Body of pancreas (tissue), 4 donors: ENCODE measurements at regions not wholly inside any gene's neighbourhood (a gene's known extent, or its start where the extent isn't known, plus 50 kb on each side); places are given as distances from the start of the nearest gene placed in this dataset.

Source experiments
- ATAC-seq: fragments of 150-250 bp; one replicate; pipeline ENCODE4 v1.9.1; 2016
- DNase-seq, 4 donors: peaks; one replicate each; pipeline ENCODE4 v3.0.0-alpha.2; 2019
- H3K27ac ChIP-seq, 4 donors: fragments of 200-600 bp; sonication (generic); 1 replicate in 3 of 4; 2 replicates in 1 of 4; pipeline versions ENCODE4 v1.5.1 to v1.6.1; 2016 to 2019; ENCODE audit warnings: mild to moderate bottlenecking in 1 of 4, mixed read lengths in 1 of 4, moderate library complexity in 1 of 4
- H3K27me3 ChIP-seq, 2 donors: fragments of 200-600 bp; sonication (generic); one replicate each; pipeline ENCODE4 v1.6.0; 2016; ENCODE audit warnings: mild to moderate bottlenecking in 1 of 2
- H3K36me3 ChIP-seq, 2 donors: fragments of 200-600 bp; sonication (generic); replicated peaks in 1 of 2; 2 replicates each; pipeline ENCODE4 v1.5.1; 2016; ENCODE audit warnings: low read depth in 2 of 2; ENCODE audit not compliant: insufficient read depth in 1 of 2
- H3K4me1 ChIP-seq: fragments of 200-600 bp; sonication (generic); one replicate; pipeline ENCODE4 v1.6.0; 2016
- H3K4me3 ChIP-seq, 2 donors: fragments of 200-600 bp; sonication (generic); 1 replicate in 1 of 2; 2 replicates in 1 of 2; pipeline ENCODE4 v1.5.1; 2016 to 2019
- H3K9me3 ChIP-seq, 3 donors: fragments of 200-600 bp; sonication (generic); 1 replicate in 2 of 3; 2 replicates in 1 of 3; pipeline ENCODE4 v1.5.1; 2016
- POLR2A ChIP-seq, 3 donors: fragments of 450-650 bp; IDR thresholded peaks; one replicate each; pipeline ENCODE4 v1.6.1; 2016; ENCODE audit warnings: antibody characterized with exemption in 3 of 3, mild to moderate bottlenecking in 2 of 3
- WGBS, 2 donors: methylation state at CpG; one replicate each; pipeline ENCODE4 v1.1.5; 2017; 5-methylcytosine and 5-hydroxymethylcytosine counted together
- intact Hi-C: fragments of 100-400 bp; cut with DNase I; formaldehyde crosslinking; loops from one replicate; pipeline ENCODE4 v1.15.1; 2023
- TF ChIP-seq, protein P1 (sequence below), 7 experiments: fragments of 450-650 bp in 4 of 7; fragments of 200-600 bp in 3 of 7; sonication (generic) in 3 of 7; IDR thresholded peaks; one replicate each; pipeline ENCODE4 v1.5.1; 2016 to 2019; ENCODE audit warnings: antibody characterized with exemption in 7 of 7

DNA sequence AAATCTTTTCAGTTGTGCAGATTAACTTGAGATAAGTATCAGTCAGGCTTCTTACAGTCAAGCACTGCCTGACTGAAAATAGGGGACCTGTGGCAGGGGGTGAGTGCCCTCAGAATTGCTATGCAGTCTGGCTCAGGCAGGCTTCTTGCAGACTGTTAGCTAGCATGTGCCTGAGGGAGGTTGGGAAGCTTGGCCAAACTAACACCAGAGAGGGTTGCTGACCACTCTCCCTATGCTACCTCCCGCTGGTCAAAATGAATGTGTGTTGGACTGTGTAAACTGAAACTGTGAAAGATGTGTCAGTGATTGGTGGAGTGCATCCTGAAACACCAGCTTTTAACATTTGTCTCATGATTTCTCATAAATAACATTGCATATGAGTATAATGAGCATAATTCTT is 622.3 kb upstream of the IMPG1 start:
- H3K4me3 ChIP-seq = no peak overlapping the region
- intact Hi-C loops = loop anchor here (10.0 kb wide), 1 partner anchor 190 kb away; no protein-coding TSS in a partner anchor
- DNase-seq = no peak

DNA sequence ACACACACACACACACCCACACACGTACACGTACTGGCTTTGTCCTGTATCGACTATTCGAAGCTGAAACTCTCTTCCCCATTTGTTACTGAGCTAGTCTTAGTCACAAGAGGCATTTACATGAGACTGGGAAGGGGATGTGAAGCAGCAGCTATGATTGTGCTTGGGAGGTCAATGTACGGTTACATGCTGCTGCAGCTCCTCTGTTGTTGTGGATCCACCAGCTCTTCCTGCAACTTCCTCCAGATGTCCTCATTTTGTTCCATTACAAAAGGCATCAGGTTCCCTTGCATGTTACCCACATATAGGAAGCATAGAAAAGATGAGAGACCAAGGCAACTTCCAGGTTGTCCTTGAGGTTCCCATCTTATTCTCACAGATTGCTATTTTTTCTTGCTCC is 612.4 kb upstream of the IMPG1 start:
- TF ChIP-seq, protein P1, sequence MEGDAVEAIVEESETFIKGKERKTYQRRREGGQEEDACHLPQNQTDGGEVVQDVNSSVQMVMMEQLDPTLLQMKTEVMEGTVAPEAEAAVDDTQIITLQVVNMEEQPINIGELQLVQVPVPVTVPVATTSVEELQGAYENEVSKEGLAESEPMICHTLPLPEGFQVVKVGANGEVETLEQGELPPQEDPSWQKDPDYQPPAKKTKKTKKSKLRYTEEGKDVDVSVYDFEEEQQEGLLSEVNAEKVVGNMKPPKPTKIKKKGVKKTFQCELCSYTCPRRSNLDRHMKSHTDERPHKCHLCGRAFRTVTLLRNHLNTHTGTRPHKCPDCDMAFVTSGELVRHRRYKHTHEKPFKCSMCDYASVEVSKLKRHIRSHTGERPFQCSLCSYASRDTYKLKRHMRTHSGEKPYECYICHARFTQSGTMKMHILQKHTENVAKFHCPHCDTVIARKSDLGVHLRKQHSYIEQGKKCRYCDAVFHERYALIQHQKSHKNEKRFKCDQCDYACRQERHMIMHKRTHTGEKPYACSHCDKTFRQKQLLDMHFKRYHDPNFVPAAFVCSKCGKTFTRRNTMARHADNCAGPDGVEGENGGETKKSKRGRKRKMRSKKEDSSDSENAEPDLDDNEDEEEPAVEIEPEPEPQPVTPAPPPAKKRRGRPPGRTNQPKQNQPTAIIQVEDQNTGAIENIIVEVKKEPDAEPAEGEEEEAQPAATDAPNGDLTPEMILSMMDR (IDR thresholded peaks at IDR 0.05) = no peak
- no peak for TF ChIP-seq POLR2A (IDR thresholded peaks at IDR 0.05)
- Histone ChIP-seq H3K4me3 (no peak overlapping the region), H3K4me1 (no peaks in the 10 kb centered on the region), H3K27me3 (no peaks in the 10 kb centered on the region), H3K27ac (no peak overlapping the region), H3K9me3 (no peaks in the 10 kb centered on the region), H3K36me3 (no peaks in the 10 kb centered on the region)
- no peak for DNase-seq
- WGBS, 2 donors = 79 to 91% methylated on average over 5 of the region's 5 CpGs
- intact Hi-C loops = no loop called here
- ATAC-seq = no peak

More for the DNA sequence above, 622.3 kb upstream of the IMPG1 start:
- Histone ChIP-seq H3K27me3 (no peaks in the 10 kb centered on the region), H3K9me3 (no peaks in the 10 kb centered on the region), H3K36me3 (no peaks in the 10 kb centered on the region), H3K4me1 (no peaks in the 10 kb centered on the region), H3K27ac (no peak overlapping the region)
- no peak for TF ChIP-seq POLR2A (IDR thresholded peaks at IDR 0.05)
- TF ChIP-seq, protein P1 (IDR thresholded peaks at IDR 0.05) = no peak
- 68 to 69% methylated on average over 1 of the region's 1 CpG for WGBS, 2 donors
- no peak for ATAC-seq

DNA sequence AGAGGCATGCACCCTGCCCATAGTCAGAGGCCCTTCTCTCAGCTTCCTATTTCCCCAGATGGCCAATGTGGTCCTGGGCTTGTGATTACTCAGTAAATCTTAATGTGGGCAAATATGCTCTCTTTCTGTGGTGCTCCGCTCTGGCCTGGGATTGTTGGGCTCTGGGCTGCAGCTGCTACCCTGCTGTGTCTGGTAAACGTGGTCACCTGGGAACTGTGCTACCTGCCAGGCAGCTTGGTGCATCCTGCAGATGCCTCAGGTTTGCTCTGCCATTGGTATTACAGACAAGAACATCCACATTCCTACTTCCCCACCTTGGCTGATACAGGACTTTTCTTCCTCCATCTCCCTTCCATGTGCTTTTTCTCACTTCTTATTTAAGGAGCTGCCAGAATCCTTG is 611.5 kb upstream of the IMPG1 start:
- Histone ChIP-seq H3K27ac (no peak overlapping the region), H3K4me1 (no peaks in the 10 kb centered on the region), H3K36me3 (no peaks in the 10 kb centered on the region), H3K9me3 (no peaks in the 10 kb centered on the region), H3K27me3 (no peaks in the 10 kb centered on the region), H3K4me3 (no peak overlapping the region)
- 51 to 61% methylated on average over 2 of the region's 2 CpGs for WGBS, 2 donors
- TF ChIP-seq POLR2A (IDR thresholded peaks at IDR 0.05) = no peak
- TF ChIP-seq, protein P1 (IDR thresholded peaks at IDR 0.05) = no peak
- no peak for DNase-seq
- ATAC-seq = no peak
- intact Hi-C loops = no loop called here

DNA sequence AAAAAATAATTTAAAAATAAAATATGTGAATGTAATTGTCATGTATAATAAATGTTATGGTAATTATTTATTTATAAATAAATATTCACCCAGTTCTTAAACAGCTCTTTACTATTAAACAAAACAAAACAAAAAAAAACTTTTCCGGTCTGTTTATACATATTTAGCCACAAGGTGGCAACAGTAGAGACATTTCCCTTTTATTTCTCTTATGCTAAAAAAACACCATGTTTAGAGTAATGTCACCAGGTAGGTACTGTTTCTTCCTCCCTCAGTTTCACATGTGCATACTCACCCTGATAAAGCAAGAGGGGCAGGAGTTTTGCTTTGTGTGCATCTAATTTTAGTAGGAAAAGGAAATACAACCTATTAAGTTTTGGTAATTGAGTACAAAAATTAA is 610.4 kb upstream of the IMPG1 start:
- intact Hi-C loops = no loop called here
- no peak for ATAC-seq
- no peak for DNase-seq
- Histone ChIP-seq H3K4me3 (no peak overlapping the region), H3K27ac (no peak overlapping the region), H3K27me3 (no peaks in the 10 kb centered on the region), H3K4me1 (no peaks in the 10 kb centered on the region), H3K36me3 (no peaks in the 10 kb centered on the region), H3K9me3 (no peaks in the 10 kb centered on the region)
- 3 to 13% methylated on average over 1 of the region's 1 CpG for WGBS, 2 donors
- no peak for TF ChIP-seq POLR2A (IDR thresholded peaks at IDR 0.05)
- TF ChIP-seq, protein P1 (IDR thresholded peaks at IDR 0.05) = peak; percentile 13 to 52 (median 46)

DNA sequence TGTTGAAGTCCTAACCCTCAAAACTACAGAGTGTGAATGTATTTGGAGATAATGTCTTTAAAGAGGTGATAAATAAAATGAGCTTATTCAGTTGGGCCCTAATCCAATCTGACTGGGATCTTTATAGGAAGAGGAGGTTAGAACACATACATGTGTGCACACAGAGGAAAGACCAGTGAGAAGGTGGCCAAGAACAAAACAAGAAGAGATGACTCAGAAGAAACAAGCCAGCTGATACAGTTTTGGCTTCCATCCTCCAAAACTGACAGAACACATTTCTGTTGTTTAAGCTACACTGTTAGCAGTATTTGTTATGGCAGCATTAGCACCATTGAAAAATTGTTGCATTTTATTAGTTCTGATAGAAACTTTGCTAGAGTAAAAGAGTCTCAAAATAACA is 609.3 kb upstream of the IMPG1 start:
- DNase-seq = no peak
- H3K27ac ChIP-seq = no peak overlapping the region
- ATAC-seq = no peak

More for the DNA sequence above, 609.3 kb upstream of the IMPG1 start:
- no peaks in the 10 kb centered on the region for H3K36me3 ChIP-seq
- intact Hi-C loops = no loop called here
- H3K9me3 ChIP-seq = no peaks in the 10 kb centered on the region
- TF ChIP-seq, protein P1 (IDR thresholded peaks at IDR 0.05) = no peak
- TF ChIP-seq POLR2A (IDR thresholded peaks at IDR 0.05) = no peak
- no peaks in the 10 kb centered on the region for H3K27me3 ChIP-seq
- no peak overlapping the region for H3K4me3 ChIP-seq
- H3K4me1 ChIP-seq = no peaks in the 10 kb centered on the region
